Stimulated activated naive CD8-positive, alpha-beta T cell treated with anti-CD3 and anti-CD28 coated beads, Interleukin-15, amount 100 ng/mL, for 72 hours (primary cell): ENCODE measurements at regions not wholly inside any gene's neighbourhood (a gene's known extent, or its start where the extent isn't known, plus 50 kb on each side); places are given as distances from the start of the nearest gene placed in this dataset.
A peak's percentile ranks its signal among the peaks of the same experiment; 100 is the strongest.

ENCODE experiments used
- ATAC-seq: fragments of 150-1000 bp; cut with Tn5 transposase; 2 replicates; pipeline ENCODE4 v1.10.0; 2021; ENCODE audit warnings: mild to moderate bottlenecking, moderate library complexity
- DNase-seq, 2 donors: peaks; one replicate each; pipeline ENCODE4 v3.0.0; 2021 to 2022
- H3K27ac Mint-ChIP-seq, 2 donors: one replicate each; pipeline ENCODE4 v1.8.0; 2022; ENCODE audit warnings: mild to moderate bottlenecking in 2 of 2, mixed read lengths in 2 of 2, moderate library complexity in 2 of 2
- H3K27me3 Mint-ChIP-seq: one replicate; pipeline ENCODE4 v1.8.0; 2022; ENCODE audit warnings: mixed read lengths
- H3K4me1 Mint-ChIP-seq: one replicate; pipeline ENCODE4 v1.8.0; 2022; ENCODE audit warnings: mild to moderate bottlenecking, mixed read lengths
- H3K4me3 Mint-ChIP-seq, 2 donors: one replicate each; pipeline ENCODE4 v1.8.0; 2022; ENCODE audit warnings: mild to moderate bottlenecking in 2 of 2, mixed read lengths in 2 of 2, moderate library complexity in 1 of 2
- H3K9me3 Mint-ChIP-seq, 2 donors: one replicate each; pipeline ENCODE4 v1.8.0; 2022; ENCODE audit warnings: mixed read lengths in 2 of 2

- Mint-ChIP-seq H3K9me3 (no peaks in the 10 kb centered on the region), H3K4me3 (no peak overlapping the region), H3K27me3 (peaks cover 28% of the 10 kb centered on the region), H3K27ac (no peak overlapping the region), H3K4me1 (no peaks in the 10 kb centered on the region)
- DNase-seq = no peak
- ATAC-seq = no peak
Measured at GRCh38 chr11:119846374-119846773, 117.4 kb upstream of the NECTIN1 start.

DNA sequence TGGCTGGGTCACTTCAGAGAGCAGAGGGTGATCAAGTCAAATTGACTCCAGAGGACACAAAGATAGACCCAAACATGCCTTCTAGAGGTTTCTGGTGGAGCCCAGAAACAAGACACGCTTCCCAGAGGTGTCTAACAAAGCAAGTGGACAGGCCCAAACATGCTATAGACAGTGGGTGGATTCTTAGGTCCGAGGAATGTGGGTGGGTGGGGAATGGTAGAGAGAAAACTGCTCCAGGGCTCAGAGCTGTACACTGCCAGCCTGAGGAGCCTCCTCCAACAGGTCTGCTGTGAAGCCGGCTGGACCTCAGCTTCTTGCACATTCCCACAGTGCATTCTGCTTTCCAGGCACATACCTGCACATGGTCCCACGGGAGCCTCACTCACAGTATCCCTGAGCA lies 116.8 kb upstream of the NECTIN1 start:
- Mint-ChIP-seq H3K27me3 (peaks cover 28% of the 10 kb centered on the region), H3K9me3 (no peaks in the 10 kb centered on the region), H3K4me3 (no peak overlapping the region), H3K4me1 (no peaks in the 10 kb centered on the region), H3K27ac (no peak overlapping the region)
- no peak for ATAC-seq
- no peak for DNase-seq

GRCh38 chr11:119845305-119845704 lies 116.3 kb upstream of the NECTIN1 start:
- H3K9me3 Mint-ChIP-seq = no peaks in the 10 kb centered on the region
- peaks cover 28% of the 10 kb centered on the region for H3K27me3 Mint-ChIP-seq
- H3K4me3 Mint-ChIP-seq = no peak overlapping the region
- no peak for ATAC-seq
- DNase-seq = no peak
- H3K27ac Mint-ChIP-seq = no peak overlapping the region
- no peaks in the 10 kb centered on the region for H3K4me1 Mint-ChIP-seq

- ATAC-seq (no peak), DNase-seq (no peak)
- H3K27me3 Mint-ChIP-seq = peaks cover 30% of the 10 kb centered on the region
- no peaks in the 10 kb centered on the region for H3K4me1 Mint-ChIP-seq
- no peak overlapping the region for H3K27ac Mint-ChIP-seq
- H3K9me3 Mint-ChIP-seq = no peaks in the 10 kb centered on the region
- H3K4me3 Mint-ChIP-seq = no peak overlapping the region
Measured at GRCh38 chr11:119844808-119845207, 115.8 kb upstream of the NECTIN1 start.

- DNase-seq = no peak
- no peak overlapping the region for H3K4me3 Mint-ChIP-seq
- ATAC-seq = no peak
- H3K27me3 Mint-ChIP-seq = peaks cover 39% of the 10 kb centered on the region
- H3K27ac Mint-ChIP-seq = peak overlapping the region in 1 of 2 donors; percentile 65
- no peaks in the 10 kb centered on the region for H3K9me3 Mint-ChIP-seq
- H3K4me1 Mint-ChIP-seq = no peaks in the 10 kb centered on the region
Measured at GRCh38 chr11:119843877-119844276, 114.9 kb upstream of the NECTIN1 start.

DNA sequence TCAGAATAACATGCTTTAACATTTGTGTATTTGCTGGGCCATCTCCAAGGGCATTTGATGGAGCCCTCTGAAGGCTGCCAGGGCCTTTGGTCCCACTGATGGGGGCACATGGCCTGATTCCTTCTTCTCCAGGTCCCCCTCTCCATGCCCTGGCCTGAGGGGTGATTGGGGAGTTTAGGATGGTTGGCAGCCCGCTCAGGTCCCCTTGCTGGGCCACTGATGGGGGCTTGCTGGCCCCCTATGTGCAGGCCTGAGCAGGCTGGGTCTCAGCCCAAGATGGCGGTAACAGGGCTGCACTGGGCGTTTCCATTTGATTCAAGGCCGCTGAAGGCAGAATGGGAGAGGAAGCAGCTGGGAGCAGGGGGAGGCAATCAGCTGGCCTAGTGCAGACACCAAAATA lies 113.7 kb upstream of the NECTIN1 start:
- DNase-seq = no peak
- H3K4me3 Mint-ChIP-seq = no peak overlapping the region
- ATAC-seq = no peak
- no peak overlapping the region for H3K27ac Mint-ChIP-seq
- H3K9me3 Mint-ChIP-seq = no peaks in the 10 kb centered on the region
- peaks cover 51% of the 10 kb centered on the region for H3K27me3 Mint-ChIP-seq
- no peaks in the 10 kb centered on the region for H3K4me1 Mint-ChIP-seq

DNA sequence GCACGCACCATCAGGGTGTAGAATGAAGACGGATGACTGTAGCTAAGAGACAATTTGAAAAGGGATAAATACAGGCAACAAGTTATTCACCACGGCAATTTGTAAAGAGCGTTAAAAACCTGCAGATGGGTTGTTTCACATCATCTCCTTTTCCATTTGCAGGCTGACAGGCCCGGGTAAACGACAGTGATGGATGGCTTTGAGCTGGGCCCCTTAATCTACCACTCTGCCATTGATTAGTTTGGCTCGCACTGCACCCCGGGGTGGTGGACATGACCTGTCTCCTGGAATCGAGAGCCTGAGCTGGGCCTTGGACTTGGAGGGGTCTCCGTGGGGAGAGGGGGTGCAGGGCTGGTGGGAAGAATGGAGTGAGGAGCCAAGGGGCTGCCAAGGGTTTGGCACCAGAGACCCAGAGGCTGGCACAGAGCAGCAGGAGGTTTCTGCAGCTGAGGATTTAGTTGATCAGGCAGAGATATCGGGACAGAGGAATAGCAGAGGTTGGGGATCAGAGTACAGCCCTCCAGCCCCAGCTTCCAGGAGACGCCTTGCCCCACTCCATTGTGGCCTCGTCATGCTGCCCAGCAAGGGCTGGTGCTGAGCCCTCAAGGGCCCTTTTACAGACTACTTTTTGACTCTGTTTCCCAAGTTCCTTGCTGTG lies 110.6 kb upstream of the NECTIN1 start:
- H3K4me3 Mint-ChIP-seq = no peak overlapping the region
- no peak for ATAC-seq
- DNase-seq = no peak
- H3K27ac Mint-ChIP-seq = no peak overlapping the region
- H3K9me3 Mint-ChIP-seq = no peaks in the 10 kb centered on the region
- peaks cover 71% of the 10 kb centered on the region for H3K27me3 Mint-ChIP-seq
- peaks cover 5% of the 10 kb centered on the region for H3K4me1 Mint-ChIP-seq

- Mint-ChIP-seq H3K27me3 (peaks cover 85% of the 10 kb centered on the region), H3K4me1 (peaks cover 5% of the 10 kb centered on the region), H3K27ac (no peak overlapping the region), H3K4me3 (no peak overlapping the region), H3K9me3 (no peaks in the 10 kb centered on the region)
- DNase-seq (no peak), ATAC-seq (no peak)
Measured at GRCh38 chr11:119835753-119836152, 106.8 kb upstream of the NECTIN1 start.

DNA sequence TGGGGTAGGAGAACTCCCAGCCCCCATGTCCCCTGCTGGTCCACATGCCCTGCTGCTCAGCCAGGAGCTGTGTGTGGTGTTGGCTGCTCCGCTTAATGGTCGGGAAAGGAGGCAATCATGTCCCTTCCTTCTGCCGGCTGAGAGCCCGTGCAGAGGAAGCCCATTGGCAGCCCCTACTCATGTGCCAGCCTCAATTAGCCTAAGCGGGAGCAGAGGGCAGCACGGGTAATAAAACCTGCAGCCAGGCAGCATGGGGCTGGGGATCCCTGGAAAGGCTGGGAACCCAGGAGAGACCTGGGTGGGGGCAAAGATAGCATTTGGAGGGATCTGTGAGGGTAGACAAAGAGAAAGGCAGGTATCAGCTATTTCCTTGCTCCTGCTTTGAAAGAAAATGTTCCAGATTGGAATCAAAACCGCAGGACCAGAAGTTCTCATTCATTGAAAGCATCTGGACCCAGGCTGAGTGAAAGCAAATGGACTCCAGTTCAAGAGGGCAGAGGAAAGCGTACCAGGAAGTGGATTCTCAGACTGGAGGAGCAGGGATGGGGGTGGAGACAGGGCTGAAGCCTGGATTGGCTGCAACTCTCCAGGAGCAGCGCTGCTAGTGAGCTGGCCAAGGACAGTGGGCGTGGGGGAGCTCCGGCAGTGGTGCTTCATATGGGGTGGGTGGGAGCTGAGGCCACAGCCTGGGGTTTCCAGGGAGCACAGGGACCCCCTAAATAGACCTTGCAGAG lies 103.4 kb upstream of the NECTIN1 start:
- H3K4me3 Mint-ChIP-seq = no peak overlapping the region
- H3K4me1 Mint-ChIP-seq = peaks cover 5% of the 10 kb centered on the region
- no peaks in the 10 kb centered on the region for H3K9me3 Mint-ChIP-seq
- no peak for ATAC-seq
- peak overlapping the region in 1 of 2 donors; percentile 38 for H3K27ac Mint-ChIP-seq
- H3K27me3 Mint-ChIP-seq = peaks cover 85% of the 10 kb centered on the region
- no peak for DNase-seq

GRCh38 chr11:119831011-119831410 lies 102.0 kb upstream of the NECTIN1 start:
- ATAC-seq (no peak), DNase-seq (no peak)
- no peaks in the 10 kb centered on the region for H3K9me3 Mint-ChIP-seq
- no peak overlapping the region for H3K27ac Mint-ChIP-seq
- H3K27me3 Mint-ChIP-seq = peaks cover 79% of the 10 kb centered on the region
- no peak overlapping the region for H3K4me3 Mint-ChIP-seq
- peaks cover 4% of the 10 kb centered on the region for H3K4me1 Mint-ChIP-seq

DNA sequence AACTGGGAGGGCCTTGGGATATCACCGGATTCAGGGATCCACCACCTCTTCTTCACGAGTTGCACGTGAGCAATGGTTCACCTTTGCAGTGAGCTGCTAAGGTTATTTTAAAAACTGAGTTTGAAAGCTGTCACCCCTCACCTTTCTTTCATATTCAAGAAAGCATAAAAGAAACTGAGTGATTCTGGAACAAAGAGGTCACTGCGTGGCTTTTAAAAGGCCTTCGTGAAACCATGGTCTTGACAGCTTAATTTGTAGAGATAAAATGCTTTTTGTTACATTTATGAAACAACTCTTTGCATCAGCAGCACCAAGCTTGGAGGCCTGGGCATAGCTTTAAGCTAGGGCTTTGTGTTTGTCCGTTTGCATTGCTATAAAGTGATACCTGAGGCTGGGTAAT lies 101.4 kb upstream of the NECTIN1 start:
- H3K4me1 Mint-ChIP-seq = no peaks in the 10 kb centered on the region
- no peak for ATAC-seq
- DNase-seq = no peak
- peaks cover 73% of the 10 kb centered on the region for H3K27me3 Mint-ChIP-seq
- no peak overlapping the region for H3K27ac Mint-ChIP-seq
- no peak overlapping the region for H3K4me3 Mint-ChIP-seq
- peaks cover 0 to 6% of the 10 kb centered on the region in 2 donors for H3K9me3 Mint-ChIP-seq

DNA sequence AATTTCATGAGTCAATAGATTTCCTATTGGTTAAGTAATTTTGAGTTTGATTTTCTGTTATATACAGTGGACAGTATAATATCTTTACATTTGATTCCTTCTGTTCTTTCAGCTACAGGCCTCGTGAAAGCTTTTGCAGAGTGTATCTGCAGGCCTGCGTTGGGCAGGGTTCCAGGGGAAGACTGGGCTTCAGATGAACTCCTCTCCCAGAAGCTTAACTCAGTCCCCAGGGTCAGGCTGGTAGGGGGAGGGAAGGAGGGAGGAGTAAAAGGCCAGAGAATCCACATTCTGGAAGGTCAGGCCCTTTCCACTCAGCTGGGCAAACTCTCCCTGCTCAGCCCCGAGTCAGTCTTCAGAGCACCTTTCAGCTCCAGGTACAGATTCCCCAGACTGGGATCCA lies 100.4 kb upstream of the NECTIN1 start:
- H3K4me1 Mint-ChIP-seq = no peaks in the 10 kb centered on the region
- DNase-seq (no peak), ATAC-seq (no peak)
- no peak overlapping the region for H3K27ac Mint-ChIP-seq
- no peak overlapping the region for H3K4me3 Mint-ChIP-seq
- H3K27me3 Mint-ChIP-seq = peaks cover 66% of the 10 kb centered on the region
- H3K9me3 Mint-ChIP-seq = peaks cover 0 to 10% of the 10 kb centered on the region in 2 donors

DNA sequence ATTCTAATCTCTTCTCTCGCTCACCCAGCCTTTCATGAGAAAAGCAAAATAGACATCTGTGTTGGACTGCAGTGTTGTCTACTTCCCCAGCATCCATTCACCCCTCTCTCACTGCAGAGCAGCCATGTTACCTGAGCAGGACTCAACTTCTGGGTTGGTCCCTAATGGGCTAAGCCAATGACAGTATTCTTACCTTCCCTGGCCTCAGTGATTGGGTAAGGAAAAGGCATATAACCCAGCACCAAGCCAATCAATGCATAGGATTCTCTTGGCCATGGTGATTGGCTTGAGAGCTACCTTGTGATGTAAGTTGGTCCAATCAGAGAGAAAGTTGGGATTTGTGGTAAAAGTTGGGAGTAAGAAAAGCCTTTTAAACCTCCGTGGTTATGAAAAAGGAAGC lies 99.8 kb upstream of the NECTIN1 start:
- H3K4me1 Mint-ChIP-seq = no peaks in the 10 kb centered on the region
- peaks cover 0 to 10% of the 10 kb centered on the region in 2 donors for H3K9me3 Mint-ChIP-seq
- H3K27ac Mint-ChIP-seq = no peak overlapping the region
- no peak overlapping the region for H3K4me3 Mint-ChIP-seq
- H3K27me3 Mint-ChIP-seq = peaks cover 60% of the 10 kb centered on the region
- DNase-seq (no peak), ATAC-seq (no peak)

GRCh38 chr11:119828006-119828405 lies 99.0 kb upstream of the NECTIN1 start:
- DNase-seq (no peak), ATAC-seq (no peak)
- Mint-ChIP-seq H3K4me1 (no peaks in the 10 kb centered on the region), H3K27ac (no peak overlapping the region), H3K27me3 (peaks cover 58% of the 10 kb centered on the region), H3K4me3 (no peak overlapping the region), H3K9me3 (peaks cover 3 to 10% of the 10 kb centered on the region in 2 donors)

DNA sequence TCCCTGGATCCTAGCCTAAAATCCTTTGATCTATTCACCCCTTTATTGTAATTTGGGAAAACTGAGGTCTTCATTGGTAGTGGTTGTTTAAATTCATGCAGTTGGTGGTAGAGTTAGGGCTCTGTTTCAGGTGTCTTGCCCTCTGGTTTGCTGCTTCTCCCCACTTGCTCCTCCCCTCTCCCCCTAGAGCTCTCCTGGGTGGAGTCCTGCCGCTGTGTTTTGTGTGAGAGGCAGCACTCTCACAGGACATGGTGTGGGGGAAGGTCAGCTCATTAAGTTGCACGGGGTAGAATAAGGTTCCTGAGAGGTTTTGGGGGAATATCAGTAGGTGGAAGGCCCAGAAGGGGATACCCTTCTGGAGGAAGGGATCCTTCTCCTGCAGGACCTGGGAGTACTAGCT lies 98.1 kb upstream of the NECTIN1 start:
- DNase-seq (no peak), ATAC-seq (no peak)
- H3K4me3 Mint-ChIP-seq = no peak overlapping the region
- peaks cover 9 to 10% of the 10 kb centered on the region in 2 donors for H3K9me3 Mint-ChIP-seq
- no peak overlapping the region for H3K27ac Mint-ChIP-seq
- no peaks in the 10 kb centered on the region for H3K4me1 Mint-ChIP-seq
- peaks cover 56% of the 10 kb centered on the region for H3K27me3 Mint-ChIP-seq

DNA sequence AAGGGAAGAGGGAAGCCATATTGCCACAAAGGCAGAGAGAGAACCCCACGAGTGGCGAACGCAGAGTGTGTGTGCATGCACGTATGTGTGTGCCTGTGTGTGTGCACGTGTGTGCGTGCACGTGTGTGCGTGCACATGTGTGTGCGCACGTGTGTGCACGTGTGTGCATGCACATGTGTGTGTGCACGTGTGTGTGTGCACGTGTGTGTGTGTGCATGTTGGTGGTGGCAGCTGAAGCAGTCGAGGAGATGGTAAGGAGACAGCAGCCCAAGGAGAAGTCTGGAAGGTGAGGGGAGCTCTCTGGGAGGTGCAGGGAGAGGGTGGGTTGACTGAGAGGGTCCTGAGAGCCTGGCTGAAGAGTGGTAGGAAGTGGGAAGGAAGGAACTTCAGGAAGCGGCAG lies 94.1 kb upstream of the NECTIN1 start:
- Mint-ChIP-seq H3K27ac (peak overlapping the region in 1 of 2 donors; percentile 56), H3K4me1 (no peaks in the 10 kb centered on the region), H3K9me3 (peaks cover 9 to 10% of the 10 kb centered on the region in 2 donors), H3K27me3 (peaks cover 30% of the 10 kb centered on the region), H3K4me3 (no peak overlapping the region)
- ATAC-seq (no peak), DNase-seq (no peak)
